Ramos (cell line): ENCODE measurements at regions not wholly inside any gene's neighbourhood (a gene's known extent, or its start where the extent isn't known, plus 50 kb on each side); places are given as distances from the start of the nearest gene placed in this dataset.

Source experiments
- in situ Hi-C: fragments of 300-500 bp; cut with MboI; formaldehyde crosslinking; loops from one replicate; pipeline ENCODE4 v1.14.3; 2022; ENCODE audit warnings: low sequenced_read_pairs; ENCODE audit not compliant: unreplicated experiment

GRCh38 chr10:24156686-24157085 lies 52.3 kb upstream of the KIAA1217 start:
- in situ Hi-C loops, result no loop called here

GRCh38 chr10:24157567-24157966 lies 51.4 kb upstream of the KIAA1217 start:
- in situ Hi-C loops, result no loop called here
